HEK293T (cell line): ENCODE measurements at regions not wholly inside any gene's neighbourhood (a gene's known extent, or its start where the extent isn't known, plus 50 kb on each side); places are given as distances from the start of the nearest gene placed in this dataset.

Experiments used
- CTCF ChIA-PET: fragments of 350-600 bp; formaldehyde crosslinking; extraction: SDS; loops from one replicate; lab custom pipeline; 2021; ENCODE audit warnings: antibody characterized with exemption, inconsistent platforms; lab: Yijun Ruan, JAX
- POLR2A ChIA-PET: fragments of 350-600 bp; formaldehyde crosslinking; extraction: SDS; loops from one replicate; lab custom pipeline; 2020; ENCODE audit warnings: antibody characterized with exemption, inconsistent platforms; lab: Yijun Ruan, JAX
- DNase-seq: peaks from one replicate; pipeline ENCODE4 v3.0.0; 2012; ENCODE audit warnings: mixed read lengths; ENCODE audit errors: extremely low spot score
- ARNT ChIP-seq: fragments of 450-650 bp; IDR thresholded peaks from 2 replicates; pipeline ENCODE4 v1.6.1; 2017; ENCODE audit warnings: mild to moderate bottlenecking
- BHLHE40 ChIP-seq: fragments of 450-650 bp; IDR thresholded peaks from 2 replicates; pipeline ENCODE4 v1.6.1; 2016; ENCODE audit warnings: mild to moderate bottlenecking, moderate library complexity, borderline replicate concordance
- CTBP1 ChIP-seq: fragments of 450-650 bp; IDR thresholded peaks from 2 replicates; pipeline ENCODE4 v1.6.1; 2016; ENCODE audit warnings: borderline replicate concordance
- ELF4 ChIP-seq: fragments of 450-650 bp; IDR thresholded peaks from 2 replicates; pipeline ENCODE4 v1.6.1; 2017; ENCODE audit warnings: antibody characterized with exemption
- FOXA1 ChIP-seq: fragments of 450-650 bp; IDR thresholded peaks from 2 replicates; pipeline ENCODE4 v1.6.1; 2016; ENCODE audit warnings: mild to moderate bottlenecking
- FOXK2 ChIP-seq: fragments of 450-650 bp; IDR thresholded peaks from 2 replicates; pipeline ENCODE4 v1.6.1; 2016; ENCODE audit warnings: mild to moderate bottlenecking
- FOXM1 ChIP-seq: fragments of 450-650 bp; IDR thresholded peaks from 2 replicates; pipeline ENCODE4 v1.6.1; 2017; ENCODE audit warnings: mild to moderate bottlenecking, borderline replicate concordance
- HDGF ChIP-seq: fragments of 450-650 bp; IDR thresholded peaks from 2 replicates; pipeline ENCODE4 v1.6.1; 2017; ENCODE audit warnings: antibody characterized with exemption, borderline replicate concordance
- L3MBTL2 ChIP-seq: fragments of 450-650 bp; conservative IDR thresholded peaks from 2 replicates; pipeline ENCODE4 v1.6.1; 2016; ENCODE audit warnings: mild to moderate bottlenecking
- LEF1 ChIP-seq: fragments of 450-650 bp; IDR thresholded peaks from 2 replicates; pipeline ENCODE4 v1.6.1; 2017; ENCODE audit warnings: mild to moderate bottlenecking, borderline replicate concordance
- NFRKB ChIP-seq: fragments of 450-650 bp; IDR thresholded peaks from 2 replicates; pipeline ENCODE4 v1.6.1; 2016; ENCODE audit warnings: mild to moderate bottlenecking, moderate library complexity
- PKNOX1 ChIP-seq: fragments of 450-650 bp; IDR thresholded peaks from 2 replicates; pipeline ENCODE4 v1.6.1; 2016
- SP1 ChIP-seq: fragments of 450-650 bp; IDR thresholded peaks from 2 replicates; pipeline ENCODE4 v1.6.1; 2017
- SUZ12 ChIP-seq: fragments of 450-650 bp; IDR thresholded peaks from 2 replicates; pipeline ENCODE4 v1.6.1; 2016; ENCODE audit warnings: mild to moderate bottlenecking
- TARDBP ChIP-seq: fragments of 450-650 bp; IDR thresholded peaks from 2 replicates; pipeline ENCODE4 v1.6.1; 2016
- ZNF384 ChIP-seq: fragments of 450-650 bp; IDR thresholded peaks from 2 replicates; pipeline ENCODE4 v1.6.1; 2016

- ChIA-PET CTCF (no interaction called here), POLR2A (no interaction called here)
- DNase-seq = no peak
These were observed 206.5 kb upstream of the EEA1 start for GRCh38 chr12:93135286-93136239.

GRCh38 chr12:93136253-93137055, 207.4 kb upstream of the EEA1 start:
- no peak for DNase-seq
- POLR2A ChIA-PET = no interaction called here
- CTCF ChIA-PET = no interaction called here

More at GRCh38 chr12:93135286-93136239, 206.5 kb upstream of the EEA1 start:
- TF ChIP-seq ZNF384 (no peak), SP1 (no peak), PKNOX1 (peak; percentile 74)

GRCh38 chr12:93137656-93138612, 208.8 kb upstream of the EEA1 start:
- ChIA-PET CTCF (interaction anchor here (0.9 to 1.2 kb wide), 2 partner anchors 9 to 150 kb away, joined by 3 read pairs; no protein-coding TSS in a partner anchor), POLR2A (no interaction called here)
- no peak for DNase-seq
- no peak for TF ChIP-seq ZNF384
- TF ChIP-seq ARNT = no peak
- TF ChIP-seq ELF4 = no peak
- no peak for TF ChIP-seq SUZ12
- no peak for TF ChIP-seq CTBP1
- TF ChIP-seq FOXM1 = no peak
- TF ChIP-seq HDGF = no peak
- no peak for TF ChIP-seq FOXK2
- no peak for TF ChIP-seq TARDBP
- no peak for TF ChIP-seq NFRKB
- TF ChIP-seq PKNOX1 = no peak
- TF ChIP-seq L3MBTL2 = no peak
- TF ChIP-seq SP1 = no peak
- TF ChIP-seq FOXA1 = no peak
- TF ChIP-seq LEF1 = no peak
- no peak for TF ChIP-seq BHLHE40

More at GRCh38 chr12:93136253-93137055, 207.4 kb upstream of the EEA1 start:
- no peak for TF ChIP-seq FOXM1
- TF ChIP-seq SP1 = no peak
- no peak for TF ChIP-seq LEF1
- no peak for TF ChIP-seq ELF4
- no peak for TF ChIP-seq NFRKB
- no peak for TF ChIP-seq HDGF
- TF ChIP-seq ZNF384 = no peak
- TF ChIP-seq TARDBP = no peak
- no peak for TF ChIP-seq SUZ12
- TF ChIP-seq FOXA1 = no peak
- no peak for TF ChIP-seq FOXK2
- TF ChIP-seq ARNT = no peak
- TF ChIP-seq L3MBTL2 = no peak

- TF ChIP-seq PKNOX1 = no peak
- TF ChIP-seq ZNF384 = no peak
- TF ChIP-seq CTBP1 = no peak
- no peak for TF ChIP-seq FOXA1
- TF ChIP-seq SP1 = no peak
- no peak for TF ChIP-seq TARDBP
- TF ChIP-seq SUZ12 = no peak
- TF ChIP-seq FOXK2 = no peak
- no peak for TF ChIP-seq ARNT
- TF ChIP-seq L3MBTL2 = no peak
- no peak for TF ChIP-seq ELF4
- no peak for TF ChIP-seq HDGF
- TF ChIP-seq BHLHE40 = no peak
- no peak for TF ChIP-seq LEF1
- TF ChIP-seq NFRKB = no peak
- no peak for TF ChIP-seq FOXM1
- ChIA-PET POLR2A (no interaction called here), CTCF (interaction anchor here (0.6 kb wide), 1 partner anchor 38 kb away, joined by 7 read pairs; no protein-coding TSS in a partner anchor)
- DNase-seq = no peak
These were observed 210.1 kb upstream of the EEA1 start for GRCh38 chr12:93139028-93139665.
